Muscle layer of duodenum (tissue), 2 donors: ENCODE measurements at regions not wholly inside any gene's neighbourhood (a gene's known extent, or its start where the extent isn't known, plus 50 kb on each side); places are given as distances from the start of the nearest gene placed in this dataset.

Experiments
- H3K27ac ChIP-seq: one replicate; pipeline ENCODE4 v1.7.0; 2013; ENCODE audit warnings: mild to moderate bottlenecking, low read length
- H3K27me3 ChIP-seq: one replicate; pipeline ENCODE4 v1.7.0; 2013; ENCODE audit warnings: low read depth, mild to moderate bottlenecking, control low read depth, low read length
- H3K36me3 ChIP-seq, 2 donors: one replicate each; pipeline ENCODE4 v1.7.0; 2013; ENCODE audit warnings: low read length in 2 of 2, control low read depth in 1 of 2, mild to moderate bottlenecking in 1 of 2; ENCODE audit not compliant: insufficient read depth in 2 of 2, control insufficient read depth in 1 of 2
- H3K4me1 ChIP-seq, 2 donors: one replicate each; pipeline ENCODE4 v1.7.0; 2013; ENCODE audit warnings: low read length in 2 of 2, mild to moderate bottlenecking in 2 of 2, control low read depth in 1 of 2, moderate library complexity in 1 of 2; ENCODE audit not compliant: insufficient read depth in 2 of 2, control insufficient read depth in 1 of 2
- H3K4me3 ChIP-seq, 2 donors: one replicate each; pipeline ENCODE4 v1.7.0; 2013; ENCODE audit warnings: low read length in 2 of 2, low read depth in 1 of 2, mild to moderate bottlenecking in 1 of 2
- H3K9me3 ChIP-seq, 2 donors: one replicate each; pipeline ENCODE4 v1.7.0; 2013; ENCODE audit warnings: low read length in 2 of 2, control low read depth in 1 of 2, mild to moderate bottlenecking in 1 of 2; ENCODE audit not compliant: control insufficient read depth in 1 of 2
- donor health status: healthy.

DNA sequence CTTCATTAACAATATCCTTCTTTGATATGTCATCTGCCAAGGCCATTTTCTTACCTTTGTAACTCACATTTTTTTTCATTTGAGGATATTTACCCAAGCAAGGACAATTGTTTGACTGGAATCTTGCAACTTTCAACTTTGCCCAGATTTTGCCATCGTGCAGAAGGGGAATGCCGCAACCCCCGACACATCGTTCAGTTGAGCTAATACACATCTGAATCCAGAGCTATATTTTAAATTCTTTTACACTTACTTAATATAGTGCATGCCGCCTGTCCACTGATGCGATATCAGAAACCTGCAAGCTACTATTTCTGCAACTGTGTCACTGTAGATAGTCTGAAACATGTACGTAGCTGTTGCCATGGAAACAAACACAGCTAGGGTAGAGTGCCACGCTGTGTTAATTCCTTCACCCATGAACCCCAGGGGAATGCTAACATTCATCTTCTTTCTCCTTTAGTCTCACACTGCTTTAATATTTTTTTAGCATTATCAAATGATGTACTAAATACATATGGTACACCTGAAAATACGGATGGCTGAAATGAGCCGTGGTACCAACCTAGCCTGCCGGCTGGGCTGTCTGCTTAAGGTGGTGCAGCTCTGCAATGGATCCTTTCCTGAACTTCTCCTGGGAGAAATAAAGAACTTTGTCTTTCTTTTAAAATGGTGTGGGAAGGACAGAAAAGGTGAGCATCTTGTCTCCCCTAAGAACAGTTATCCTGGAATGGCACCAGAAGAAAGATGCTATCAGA lies 77.0 kb upstream of the FOXN3 start:
- no peaks in the 10 kb centered on the region for H3K36me3 ChIP-seq
- no peaks in the 10 kb centered on the region for H3K27me3 ChIP-seq
- H3K9me3 ChIP-seq, result no peaks in the 10 kb centered on the region
- H3K27ac ChIP-seq, result no peak overlapping the region
- H3K4me3 ChIP-seq, result no peak overlapping the region
- H3K4me1 ChIP-seq, result peaks cover 0 to 10% of the 10 kb centered on the region in 2 donors

DNA sequence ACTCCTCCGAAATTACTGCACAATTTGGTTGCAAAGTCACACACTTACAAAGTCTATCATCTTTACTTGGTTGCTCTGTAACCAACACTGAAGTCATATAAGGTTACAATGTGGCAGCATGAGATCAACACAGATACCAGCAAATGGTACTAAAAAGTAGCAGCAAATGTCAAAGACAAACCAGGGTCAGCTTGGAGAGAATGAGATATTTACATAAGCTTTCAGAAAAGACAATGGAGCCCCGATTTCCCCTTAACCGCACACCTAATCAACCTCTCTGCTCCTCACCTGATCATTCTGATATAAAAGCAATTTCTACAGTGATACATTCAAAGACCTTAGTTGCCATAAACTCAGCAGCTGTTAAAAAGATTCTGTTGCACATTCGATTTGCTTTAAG lies 76.4 kb upstream of the FOXN3 start:
- H3K27ac ChIP-seq, result no peak overlapping the region
- no peaks in the 10 kb centered on the region for H3K27me3 ChIP-seq
- no peaks in the 10 kb centered on the region for H3K36me3 ChIP-seq
- no peaks in the 10 kb centered on the region for H3K9me3 ChIP-seq
- no peak overlapping the region for H3K4me3 ChIP-seq
- H3K4me1 ChIP-seq, result peaks cover 0 to 10% of the 10 kb centered on the region in 2 donors

DNA sequence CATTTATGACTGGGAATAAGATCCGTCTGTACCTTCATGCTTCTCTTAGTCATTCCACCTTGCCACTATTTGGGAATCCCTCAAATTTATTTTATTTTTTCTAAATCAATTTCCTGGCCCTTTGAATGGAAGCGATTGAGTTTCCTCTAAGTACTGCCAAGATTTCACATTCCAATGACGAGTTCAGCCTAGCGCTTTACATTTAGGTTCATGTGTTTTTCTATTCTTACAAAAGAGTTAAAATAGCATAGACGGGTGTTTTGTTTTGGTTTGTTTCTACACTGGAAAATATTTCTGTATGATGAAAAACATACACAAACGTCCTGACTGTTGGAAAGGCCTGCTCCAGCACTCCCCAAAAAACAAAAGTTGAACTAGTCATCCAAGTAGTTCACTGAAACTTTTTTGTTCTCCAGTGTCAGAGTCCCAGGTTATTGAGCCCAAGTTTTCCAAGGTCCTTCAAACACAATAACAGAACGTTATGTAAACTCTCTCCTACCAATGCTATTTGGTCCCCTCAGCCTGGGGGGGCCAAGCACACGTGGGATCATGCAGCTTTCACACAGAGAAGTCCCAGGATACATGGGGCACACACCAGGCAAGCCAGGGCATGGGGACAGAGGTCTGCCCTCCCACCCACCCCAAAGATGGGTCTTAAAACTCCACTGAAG lies 74.8 kb upstream of the FOXN3 start:
- Histone ChIP-seq H3K9me3 (no peaks in the 10 kb centered on the region), H3K27ac (no peak overlapping the region), H3K36me3 (no peaks in the 10 kb centered on the region), H3K4me1 (peaks cover 0 to 16% of the 10 kb centered on the region in 2 donors), H3K27me3 (no peaks in the 10 kb centered on the region), H3K4me3 (no peak overlapping the region)

- H3K9me3 ChIP-seq, result no peaks in the 10 kb centered on the region
- H3K27ac ChIP-seq, result peak overlapping the region; percentile 37
- H3K4me3 ChIP-seq, result peak overlapping the region in 1 of 2 donors; percentile 49
- peaks cover 0 to 4% of the 10 kb centered on the region in 2 donors for H3K36me3 ChIP-seq
- no peaks in the 10 kb centered on the region for H3K27me3 ChIP-seq
- H3K4me1 ChIP-seq, result peaks cover 0 to 16% of the 10 kb centered on the region in 2 donors
Observed at GRCh38 chr14:89490466-89490865, 73.4 kb upstream of the FOXN3 start.

DNA sequence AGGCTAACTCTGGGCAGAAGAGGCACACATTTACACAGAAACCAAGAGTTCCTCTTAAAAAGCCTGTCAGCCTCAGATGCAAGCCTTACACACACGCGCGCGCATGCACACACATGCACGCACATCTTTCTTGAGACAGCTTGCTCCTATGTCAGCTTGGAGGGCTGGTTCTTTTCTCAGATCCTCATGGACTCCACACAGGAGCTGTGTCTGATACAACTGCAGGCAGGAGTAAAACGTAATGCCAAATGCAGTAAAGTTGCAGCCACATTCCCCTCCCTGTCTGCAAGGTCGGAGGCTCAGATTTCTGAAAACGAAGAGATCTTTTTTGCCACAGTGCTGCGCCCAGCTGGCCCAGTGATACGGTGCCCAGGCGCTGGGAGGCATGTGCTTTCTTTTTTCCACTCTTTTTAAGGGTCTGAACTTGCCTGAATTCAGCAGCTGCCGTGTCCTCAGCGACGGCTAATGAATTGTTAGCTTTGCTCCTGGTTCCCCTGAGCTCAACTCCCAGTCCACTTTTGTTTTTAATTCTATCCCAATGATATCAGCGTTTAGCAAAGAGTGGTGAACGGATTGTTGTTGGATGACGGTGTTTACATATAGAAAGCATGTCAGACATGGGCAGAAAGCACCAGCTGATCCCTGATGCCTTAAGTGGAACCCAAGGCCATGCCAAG lies 72.9 kb upstream of the FOXN3 start:
- no peaks in the 10 kb centered on the region for H3K27me3 ChIP-seq
- H3K9me3 ChIP-seq, result no peaks in the 10 kb centered on the region
- H3K4me3 ChIP-seq, result peak overlapping the region; percentile 34 to 49
- H3K27ac ChIP-seq, result peak overlapping the region; percentile 37
- peaks cover 0 to 5% of the 10 kb centered on the region in 2 donors for H3K36me3 ChIP-seq
- H3K4me1 ChIP-seq, result peaks cover 0 to 16% of the 10 kb centered on the region in 2 donors

GRCh38 chr14:89486961-89487360 lies 69.9 kb upstream of the FOXN3 start:
- Histone ChIP-seq H3K27ac (no peak overlapping the region), H3K27me3 (no peaks in the 10 kb centered on the region), H3K36me3 (peaks cover 0 to 5% of the 10 kb centered on the region in 2 donors)

DNA sequence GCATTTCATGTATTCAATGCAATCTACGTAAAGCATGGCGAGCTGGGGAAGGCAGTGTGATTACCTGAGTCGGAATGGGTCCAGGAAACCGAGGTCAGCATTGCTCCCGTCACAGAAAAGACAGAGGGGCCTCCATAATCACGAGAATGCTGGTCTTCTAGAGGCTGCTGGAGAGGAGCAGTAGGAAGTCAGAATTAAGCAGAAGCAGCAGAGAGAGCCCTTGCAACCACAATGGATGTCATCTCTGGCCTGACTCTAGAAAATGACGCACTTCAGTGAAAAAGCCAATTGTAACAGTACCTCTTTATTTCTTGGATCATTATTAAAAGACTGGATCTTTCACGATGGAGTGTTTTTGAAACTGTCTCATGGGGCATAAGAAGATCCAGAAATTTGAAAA lies 69.5 kb upstream of the FOXN3 start:
- Histone ChIP-seq H3K4me1 (peaks cover 0 to 11% of the 10 kb centered on the region in 2 donors), H3K27ac (no peak overlapping the region), H3K4me3 (no peak overlapping the region)

More at GRCh38 chr14:89486961-89487360, 69.9 kb upstream of the FOXN3 start:
- Histone ChIP-seq H3K4me3 (no peak overlapping the region), H3K9me3 (no peaks in the 10 kb centered on the region), H3K4me1 (peaks cover 0 to 11% of the 10 kb centered on the region in 2 donors)

DNA sequence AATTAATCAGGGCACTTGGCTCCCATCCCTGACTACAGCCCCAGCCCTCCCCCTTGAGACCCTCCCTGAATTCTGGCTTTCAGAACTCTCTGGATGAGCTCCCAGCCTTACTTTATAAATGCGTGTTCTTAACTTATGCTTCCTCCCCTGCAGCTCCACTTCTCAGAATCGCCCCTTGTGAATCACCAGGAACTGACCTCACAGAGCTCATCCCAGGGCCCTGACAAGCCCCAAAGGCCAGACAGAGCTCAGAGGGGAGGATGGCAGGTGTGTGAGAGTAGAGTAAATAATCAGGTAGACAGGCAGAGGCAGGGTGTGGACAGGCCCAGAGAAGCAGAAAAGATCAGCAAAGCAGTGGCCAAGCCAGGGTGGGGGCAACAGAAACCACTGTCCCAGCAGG lies 68.2 kb upstream of the FOXN3 start:
- no peak overlapping the region for H3K4me3 ChIP-seq
- H3K27me3 ChIP-seq, result no peaks in the 10 kb centered on the region
- H3K36me3 ChIP-seq, result peaks cover 0 to 5% of the 10 kb centered on the region in 2 donors
- no peaks in the 10 kb centered on the region for H3K9me3 ChIP-seq
- peak overlapping the region; percentile 2 for H3K27ac ChIP-seq
- peaks cover 0 to 7% of the 10 kb centered on the region in 2 donors for H3K4me1 ChIP-seq

More for the DNA sequence above, 69.5 kb upstream of the FOXN3 start:
- H3K27me3 ChIP-seq, result no peaks in the 10 kb centered on the region
- no peaks in the 10 kb centered on the region for H3K9me3 ChIP-seq
- H3K36me3 ChIP-seq, result peaks cover 0 to 5% of the 10 kb centered on the region in 2 donors

GRCh38 chr14:89484051-89484844 lies 67.2 kb upstream of the FOXN3 start:
- Histone ChIP-seq H3K27ac (no peak overlapping the region), H3K9me3 (no peaks in the 10 kb centered on the region), H3K4me3 (no peak overlapping the region), H3K4me1 (peaks cover 0 to 6% of the 10 kb centered on the region in 2 donors), H3K36me3 (peaks cover 0 to 5% of the 10 kb centered on the region in 2 donors), H3K27me3 (no peaks in the 10 kb centered on the region)

GRCh38 chr14:89481196-89481595 lies 64.2 kb upstream of the FOXN3 start:
- H3K4me1 ChIP-seq, result peaks cover 0 to 3% of the 10 kb centered on the region in 2 donors

More at GRCh38 chr14:89481196-89481595, 64.2 kb upstream of the FOXN3 start:
- peaks cover 0 to 5% of the 10 kb centered on the region in 2 donors for H3K36me3 ChIP-seq
- H3K9me3 ChIP-seq, result no peaks in the 10 kb centered on the region
- no peaks in the 10 kb centered on the region for H3K27me3 ChIP-seq
- no peak overlapping the region for H3K27ac ChIP-seq
- no peak overlapping the region for H3K4me3 ChIP-seq
